ENCODE measurements at regions not wholly inside any gene's neighbourhood (a gene's known extent, or its start where the extent isn't known, plus 50 kb on each side); places are given as distances from the start of the nearest gene placed in this dataset.

- Histone ChIP-seq H3K23me2 (ENCODE audit: insufficient read length, low read depth, low read length, poor library complexity, severe bottlenecking) (no peaks in the 10 kb centered on the region), H3K4me1 (ENCODE audit: insufficient read depth, low read length) (no peaks in the 10 kb centered on the region), H3K4ac (ENCODE audit: low read depth, low read length) (no peak overlapping the region), H3K14ac (ENCODE audit: insufficient read depth, low read length) (no peak overlapping the region), H3K4me2 (ENCODE audit: insufficient read depth, insufficient read length, low read length) (no peak overlapping the region), H2BK5ac (ENCODE audit: insufficient read length, low read length) (no peak overlapping the region), H2BK12ac (ENCODE audit: insufficient read length, low read depth, low read length) (no peak overlapping the region), H4K8ac (replicated peaks; ENCODE audit: insufficient read length, low read depth, low read length) (no peak overlapping the region), H3K56ac (ENCODE audit: insufficient read length, low read depth, low read length) (no peak overlapping the region), H4K5ac (ENCODE audit: insufficient read length, low read depth, low read length) (no peak overlapping the region), H3K79me1 (ENCODE audit: insufficient read depth, low read depth, low read length, poor library complexity, severe bottlenecking) (no peaks in the 10 kb centered on the region), H3T11ph (ENCODE audit: low read length) (no peak overlapping the region), H4K91ac (ENCODE audit: insufficient read length, low read depth, low read length) (no peak overlapping the region), H2BK20ac (ENCODE audit: low read depth, low read length, poor library complexity, severe bottlenecking) (no peak overlapping the region), H2AFZ (ENCODE audit: low read length) (no peak overlapping the region), H3K27ac (ENCODE audit: insufficient read length, low read depth, low read length) (no peak overlapping the region), H2BK15ac (ENCODE audit: low read depth, low read length) (no peak overlapping the region), H2AK5ac (ENCODE audit: insufficient read length, low read length) (no peak overlapping the region), H3K18ac (ENCODE audit: insufficient read length, low read depth, low read length) (no peak overlapping the region), H3K79me2 (ENCODE audit: insufficient read depth, low read length) (no peaks in the 10 kb centered on the region), H4K20me1 (ENCODE audit: control insufficient read depth, insufficient read depth, insufficient read length) (no peaks in the 10 kb centered on the region), H3K9ac (ENCODE audit: extremely low read depth, insufficient read length, low read length) (no peak overlapping the region), H3K9me3 (ENCODE audit: control insufficient read depth, low read depth, low read length) (no peaks in the 10 kb centered on the region), H3K27me3 (ENCODE audit: insufficient read depth, low read length) (no peaks in the 10 kb centered on the region), H2BK120ac (ENCODE audit: low read depth, low read length, poor library complexity, severe bottlenecking) (no peak overlapping the region), H3K23ac (ENCODE audit: insufficient read length, low read depth, low read length) (no peak overlapping the region)
- Mint-ChIP-seq H3K4me1 (no peaks in the 10 kb centered on the region), H3K27ac (no peak overlapping the region), H3K9me3 (no peaks in the 10 kb centered on the region), H3K27me3 (ENCODE audit: low read depth) (no peaks in the 10 kb centered on the region), H3K36me3 (ENCODE audit: insufficient read depth in 1 of 3, low read depth in 3 of 3) (no peaks in the 10 kb centered on the region), H3K4me3 (no peak overlapping the region)
- no peak for TF ChIP-seq CTCF (conservative IDR thresholded peaks at IDR 0.05)
- no CpG with 5 or more reads among the region's 3 CpGs for WGBS (ENCODE audit: extremely low coverage, insufficient read length, low lambda C conversion rate)
- DNase-seq: no peak
These were observed 218.5 kb upstream of the CDH12 start for GRCh38 chr5:23071682-23072081.

Measured in H9 (cell line).